Heart left ventricle (tissue), 13 donors: ENCODE measurements at regions not wholly inside any gene's neighbourhood (a gene's known extent, or its start where the extent isn't known, plus 50 kb on each side); places are given as distances from the start of the nearest gene placed in this dataset.

Source experiments
- CTCF ChIP-seq, 12 donors: fragments of 200-600 bp; sonication (generic) in 4 of 12; IDR thresholded peaks; one replicate each; pipeline versions ENCODE4 v1.5.0 to v1.8.0; 2018 to 2022; ENCODE audit warnings: antibody characterized with exemption in 12 of 12, mild to moderate bottlenecking in 5 of 12
- POLR2A ChIP-seq, 2 donors: fragments of 450-650 bp; IDR thresholded peaks; one replicate each; pipeline ENCODE4 v1.6.1; 2017; ENCODE audit warnings: antibody characterized with exemption in 2 of 2, mild to moderate bottlenecking in 2 of 2, moderate library complexity in 2 of 2
- donor health status: ischemic (EF 13 %, LVEDD 7.1; RV severe dilation, severe dysfunction).
- donor health status: DM: no; HTN: yes; CAD: no.
- donor health status: DM: no; HTN: no; CAD: no.
- donor health status: ischemic (EF 25% LVEDD 6.9; RV normal size, moderate dysfunction).
- donor health status: ischemic (EF 25% LVEDD 5.7; RV mildly dilated, moderate dysfunction).
- donor health status: ischemic (EF 35%, LVEDD 5.7; RV mildly dilated, moderate dysfunction).
- donor health status: nonischemic (EF 11% LVEDD 7.7; RV severe dilation, severe dysfunction).
- donor health status: DM: yes; HTN: yes; CAD: no.
- donor health status: PGD.
- donor health status: ischemic (EF 29% LVEDD 5.4; RV normal size, mild dysfunction).
- donor health status: nonischemic (EF 23%, LVEDD 6.1; RV moderate dilation, normal function).

- TF ChIP-seq POLR2A (IDR thresholded peaks at IDR 0.05) (no peak), CTCF (IDR thresholded peaks at IDR 0.05) (no peak)
Observed at GRCh38 chr18:25817546-25818237, 272.7 kb downstream of the SS18 start.
